ENCODE measurements at regions not wholly inside any gene's neighbourhood (a gene's known extent, or its start where the extent isn't known, plus 50 kb on each side); places are given as distances from the start of the nearest gene placed in this dataset.

DNA sequence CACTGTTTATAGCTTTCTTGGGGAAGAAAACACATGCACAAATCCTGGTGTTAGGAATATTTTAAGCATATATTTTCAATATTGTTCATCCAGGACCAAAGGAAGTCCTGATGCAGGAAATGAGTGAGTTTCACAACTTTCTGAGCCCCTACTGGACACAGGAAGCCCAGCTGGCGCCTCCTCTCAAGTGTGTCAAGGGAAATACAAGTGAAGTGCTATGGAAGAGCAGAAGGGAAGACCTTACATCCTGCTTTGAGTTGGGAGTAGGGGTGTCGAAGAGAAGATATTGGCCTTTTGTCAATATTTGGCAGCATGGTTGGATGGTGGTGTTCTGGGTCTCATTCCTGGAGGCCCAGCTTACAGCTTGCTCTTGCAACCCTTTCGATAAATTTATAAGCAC is 66.1 kb upstream of the ZDHHC17 start:
- no peak for DNase-seq
- intact Hi-C loops (cut with DNase I) = no loop called here

- DNase-seq = peak in 4 of 42 donors; percentile 18 to 28 (median 23)
- intact Hi-C loops (cut with DNase I) = no loop called here
Observed at GRCh38 chr12:76698316-76698715, 65.6 kb upstream of the ZDHHC17 start.

DNA sequence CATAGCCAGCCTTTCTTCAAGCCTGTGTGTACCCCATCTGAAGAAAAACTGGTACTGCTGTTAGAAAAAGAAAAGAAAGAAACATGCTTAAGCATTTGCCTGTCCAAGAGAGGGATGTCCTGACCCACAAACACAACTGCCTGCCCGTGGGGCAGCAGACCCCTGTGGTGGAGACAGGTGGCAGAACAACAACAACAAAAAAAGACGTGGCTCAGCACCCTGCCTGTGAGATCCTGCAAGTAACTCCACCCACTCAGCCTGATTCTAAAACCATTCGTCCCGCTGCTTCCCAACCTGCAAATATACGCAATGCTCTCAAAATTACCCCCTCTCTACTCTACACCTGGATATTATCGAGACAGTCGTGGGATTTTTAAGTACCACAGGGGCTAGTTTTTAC is 64.9 kb upstream of the ZDHHC17 start:
- intact Hi-C loops (cut with DNase I) = no loop called here
- peak in 1 of 42 donors; percentile 22 for DNase-seq

DNA sequence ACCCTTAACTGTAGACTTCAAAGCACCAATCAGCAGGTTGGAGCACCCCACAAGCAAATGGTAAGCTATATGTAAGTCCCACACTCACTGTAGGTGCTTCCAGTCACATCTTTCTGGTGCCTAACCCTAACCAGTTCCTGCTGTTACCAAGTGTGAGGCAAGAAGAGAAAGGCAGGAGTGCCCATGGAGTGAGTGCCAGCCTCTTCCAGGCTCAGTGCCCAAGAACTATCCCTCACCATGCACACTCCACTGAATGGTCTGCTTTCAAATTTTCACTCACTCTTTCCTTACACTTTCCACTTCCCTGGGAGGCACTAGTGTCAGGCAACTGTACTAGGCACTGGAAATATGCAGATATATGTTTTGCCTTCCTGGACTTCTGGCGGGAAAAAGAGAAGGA is 62.2 kb upstream of the ZDHHC17 start:
- intact Hi-C loops (cut with DNase I) = no loop called here
- no peak for DNase-seq

- DNase-seq = no peak
- intact Hi-C loops (cut with DNase I) = no loop called here
Observed at GRCh38 chr12:76702946-76703345, 61.0 kb upstream of the ZDHHC17 start.

GRCh38 chr12:76704693-76705092 is 59.2 kb upstream of the ZDHHC17 start:
- no peak for DNase-seq
- intact Hi-C loops (cut with DNase I) = no loop called here

DNA sequence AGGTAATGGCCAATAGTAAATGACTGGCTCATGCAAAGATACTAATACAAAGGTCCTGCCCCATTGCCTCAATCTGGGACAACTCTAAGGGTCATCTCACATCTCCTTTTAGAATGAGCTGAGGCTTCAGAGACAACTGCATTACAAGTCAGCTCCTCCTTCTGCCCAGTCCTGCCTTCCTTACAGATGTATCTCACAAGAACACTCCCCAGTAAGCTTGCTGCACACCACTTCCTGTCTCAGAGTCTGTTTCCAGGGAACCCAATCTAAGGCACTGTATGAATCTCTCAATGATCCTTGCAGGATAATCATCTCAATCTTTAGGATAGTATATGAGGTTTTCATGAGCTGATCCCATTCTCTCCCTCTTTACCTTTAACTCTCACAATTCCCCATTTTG is 57.8 kb upstream of the ZDHHC17 start:
- no peak for DNase-seq
- intact Hi-C loops (cut with DNase I) = no loop called here

- DNase-seq = no peak
- intact Hi-C loops (cut with DNase I) = no loop called here
Observed at GRCh38 chr12:76706761-76707160, 57.2 kb upstream of the ZDHHC17 start.

DNA sequence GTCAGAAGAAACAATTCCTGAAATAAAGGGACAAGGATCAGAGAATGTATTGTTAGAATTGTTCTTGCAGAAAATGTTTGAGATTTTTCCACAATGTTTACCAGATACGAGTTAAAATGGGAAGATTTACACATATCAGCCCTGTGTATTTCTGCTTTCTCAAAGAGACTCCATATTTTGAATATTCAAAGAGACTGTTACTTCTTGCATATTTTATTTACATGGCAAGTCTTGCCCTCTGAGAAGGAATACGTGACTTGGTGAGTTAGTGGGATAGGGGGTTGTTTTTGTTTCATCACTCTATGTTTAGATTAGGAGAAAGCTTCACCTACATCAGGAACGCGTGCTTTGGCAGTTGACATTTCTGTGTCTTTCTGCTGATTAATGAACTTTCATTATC is 56.1 kb upstream of the ZDHHC17 start:
- intact Hi-C loops (cut with DNase I) = no loop called here
- no peak for DNase-seq

GRCh38 chr12:76708296-76708695 is 55.6 kb upstream of the ZDHHC17 start:
- intact Hi-C loops (cut with DNase I) = no loop called here
- DNase-seq = no peak

- no peak for DNase-seq
- intact Hi-C loops (cut with DNase I) = no loop called here
Observed at GRCh38 chr12:76711241-76711640, 52.7 kb upstream of the ZDHHC17 start.

GRCh38 chr12:76713130-76713529 is 50.8 kb upstream of the ZDHHC17 start:
- DNase-seq = no peak
- intact Hi-C loops (cut with DNase I) = no loop called here

DNA sequence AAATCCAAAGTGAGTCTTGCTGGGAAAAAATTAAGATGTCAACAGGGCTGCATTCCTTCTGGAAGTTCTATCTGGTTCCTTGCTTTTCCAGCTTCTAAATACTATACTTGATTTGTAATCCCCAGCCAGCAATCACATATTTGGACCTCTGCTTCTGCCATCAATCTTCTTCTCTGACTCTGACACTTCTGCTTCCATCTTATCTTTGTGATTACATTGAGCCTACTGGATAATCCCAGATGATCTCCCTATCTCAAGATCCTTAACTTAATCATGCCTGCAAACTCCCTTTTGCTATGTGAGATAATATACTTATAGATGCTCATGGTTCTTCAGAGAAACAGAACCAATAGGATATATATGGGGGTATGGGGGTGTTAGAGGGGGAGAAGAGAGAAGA is 49.9 kb upstream of the ZDHHC17 start:
- no peak for DNase-seq
- intact Hi-C loops (cut with DNase I) = no loop called here

Measured in head of caudate nucleus (tissue), 42 donors.